NCI-H1092 (cell line): ENCODE measurements at regions not wholly inside any gene's neighbourhood (a gene's known extent, or its start where the extent isn't known, plus 50 kb on each side); places are given as distances from the start of the nearest gene placed in this dataset.
A peak's percentile ranks its signal among the peaks of the same experiment; 100 is the strongest.

ENCODE experiments used
- DNase-seq: peaks from one replicate; lab custom pipeline; 2025; lab: John Stamatoyannopoulos, UW

DNA sequence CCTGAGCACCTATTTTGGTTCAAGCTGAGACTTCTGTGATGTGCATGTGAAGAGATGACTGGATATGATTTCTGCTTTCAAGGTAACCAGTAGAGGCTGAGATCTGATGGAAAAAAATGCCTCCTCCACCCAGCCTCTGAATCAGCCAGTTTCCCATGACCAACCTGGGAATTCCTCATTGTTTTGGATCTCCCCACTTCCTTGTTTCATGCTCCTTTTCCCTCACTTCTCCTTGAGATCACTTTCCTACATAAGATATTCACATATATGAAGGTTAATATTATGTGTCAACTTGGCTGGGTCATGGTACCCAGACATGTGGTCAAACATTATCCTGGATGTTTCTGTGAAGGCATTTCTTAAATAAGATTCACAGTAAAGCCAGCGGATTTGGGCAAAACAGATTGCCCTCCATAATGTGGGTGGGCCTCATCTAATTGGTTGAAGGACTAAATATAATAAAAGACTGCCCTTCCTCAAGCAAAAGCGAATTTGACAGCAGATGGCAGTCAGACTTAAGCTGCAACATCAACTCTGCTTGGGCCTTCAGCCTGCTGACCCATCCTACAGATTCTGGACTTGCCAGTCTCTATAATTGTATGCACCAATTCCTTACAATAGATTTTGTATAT lies 379.4 kb downstream of the TNS1 start:
- DNase-seq: no peak

GRCh38 chr2:217622205-217623060 lies 380.4 kb downstream of the TNS1 start:
- DNase-seq: peak; percentile 19

GRCh38 chr2:217621391-217621801 lies 381.4 kb downstream of the TNS1 start:
- DNase-seq: no peak

DNA sequence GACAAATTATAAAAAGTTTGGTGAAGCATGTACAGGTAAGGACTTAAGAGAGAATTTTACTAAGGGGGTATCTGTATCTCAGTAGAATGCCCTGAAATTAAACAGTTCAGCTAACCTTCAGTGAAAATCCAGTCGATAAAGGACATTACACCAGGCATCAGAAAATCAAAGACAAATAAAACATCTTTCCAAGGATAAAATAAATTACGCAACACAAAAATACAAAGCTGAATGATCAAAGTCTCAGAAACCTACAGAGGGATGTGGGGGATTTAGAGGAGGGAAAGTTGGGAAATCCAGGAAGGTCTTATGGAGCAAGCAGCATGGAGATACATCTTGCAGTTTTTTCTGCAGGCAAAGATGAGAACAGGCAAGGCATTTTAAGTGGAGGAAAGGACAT lies 384.1 kb downstream of the TNS1 start:
- no peak for DNase-seq

DNA sequence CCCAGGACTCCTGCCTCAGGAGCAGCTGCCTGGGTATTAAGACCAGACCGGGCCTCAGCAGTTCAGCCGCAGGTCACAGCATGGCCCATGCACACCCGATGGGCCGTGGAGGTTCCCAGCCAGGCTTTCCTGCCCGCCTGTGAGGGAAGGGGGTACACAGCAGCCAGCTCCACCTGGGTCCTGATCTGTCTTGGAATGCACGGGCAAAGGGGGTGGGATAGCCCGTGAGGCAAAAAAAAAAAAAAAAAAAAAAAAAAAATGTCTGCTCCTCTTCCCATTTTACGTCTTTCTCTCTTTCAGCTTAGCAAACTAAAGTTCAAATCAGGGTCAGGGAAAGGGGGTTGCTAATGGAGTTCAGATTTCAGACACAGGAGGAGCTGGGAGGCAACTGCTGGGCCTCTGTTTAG lies 385.2 kb downstream of the TNS1 start:
- DNase-seq: no peak

DNA sequence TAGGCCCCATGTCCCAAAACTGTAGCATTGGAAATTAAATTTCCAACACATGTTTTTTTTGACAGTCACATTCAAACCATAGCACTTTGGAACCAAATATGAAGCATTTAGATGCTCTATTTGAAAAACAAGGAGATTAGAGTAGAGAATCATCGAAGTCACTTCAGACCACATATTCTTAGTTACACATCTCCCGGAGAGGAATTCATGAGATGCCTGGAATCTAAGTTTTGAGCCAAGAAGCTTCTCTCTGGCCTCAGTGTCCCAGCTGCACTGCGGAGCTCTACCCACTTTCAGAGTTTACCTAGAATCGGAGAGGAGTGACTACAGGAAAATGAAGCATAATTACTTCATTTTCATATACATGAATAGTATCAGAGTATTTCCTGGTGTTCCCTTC lies 385.9 kb downstream of the TNS1 start:
- DNase-seq: no peak

- no peak for DNase-seq
Measured at GRCh38 chr2:217615171-217615570, 387.6 kb downstream of the TNS1 start.

- DNase-seq: no peak
Measured at GRCh38 chr2:217614498-217614897, 388.3 kb downstream of the TNS1 start.

DNA sequence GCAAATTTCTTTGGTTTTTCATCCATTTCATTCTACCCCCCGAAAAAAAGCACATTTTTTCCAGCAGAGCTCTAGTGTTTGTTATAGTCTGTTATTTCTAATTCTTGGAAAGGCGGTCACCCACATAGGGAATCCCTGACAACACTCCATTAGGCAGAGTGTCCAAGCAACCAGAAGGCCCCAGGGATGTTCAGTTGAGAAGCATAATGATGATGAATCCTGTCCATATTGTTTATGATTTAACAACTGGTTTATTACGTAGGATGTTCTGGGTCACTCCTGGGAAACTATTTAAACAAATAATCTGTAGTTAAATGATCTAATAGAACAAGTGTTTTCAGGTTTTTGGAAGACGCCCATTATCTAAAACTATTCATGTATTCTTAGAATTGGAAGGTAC lies 388.7 kb downstream of the TNS1 start:
- no peak for DNase-seq

- DNase-seq: no peak
Measured at GRCh38 chr2:217612920-217613319, 389.9 kb downstream of the TNS1 start.

GRCh38 chr2:217612211-217612610 lies 390.6 kb downstream of the TNS1 start:
- DNase-seq: no peak

DNA sequence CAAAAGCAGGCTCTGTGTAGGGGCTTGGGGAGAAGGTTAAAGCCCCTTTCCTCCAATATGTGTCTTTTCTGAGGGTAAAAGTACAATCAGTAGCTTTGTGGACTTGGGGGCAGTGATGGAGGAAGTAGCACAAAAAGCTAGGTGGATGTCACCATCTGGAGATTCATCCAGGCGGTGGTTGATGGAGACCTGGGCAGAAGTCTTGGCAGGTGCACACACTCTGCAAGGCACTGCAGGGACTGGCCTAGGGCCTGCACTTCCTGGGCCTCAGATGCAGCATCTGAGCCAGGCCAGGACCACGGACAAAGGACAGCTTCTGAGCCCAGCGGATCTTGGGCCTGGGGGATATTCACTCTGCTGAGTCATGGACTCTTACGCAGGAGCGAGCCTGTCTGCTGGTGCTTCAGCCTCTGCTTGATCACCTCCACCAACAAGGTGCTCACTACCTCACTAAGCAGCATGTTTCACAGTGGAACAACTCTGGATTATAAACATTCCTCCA lies 391.1 kb downstream of the TNS1 start:
- no peak for DNase-seq

- no peak for DNase-seq
Measured at GRCh38 chr2:217611056-217611455, 391.7 kb downstream of the TNS1 start.

DNA sequence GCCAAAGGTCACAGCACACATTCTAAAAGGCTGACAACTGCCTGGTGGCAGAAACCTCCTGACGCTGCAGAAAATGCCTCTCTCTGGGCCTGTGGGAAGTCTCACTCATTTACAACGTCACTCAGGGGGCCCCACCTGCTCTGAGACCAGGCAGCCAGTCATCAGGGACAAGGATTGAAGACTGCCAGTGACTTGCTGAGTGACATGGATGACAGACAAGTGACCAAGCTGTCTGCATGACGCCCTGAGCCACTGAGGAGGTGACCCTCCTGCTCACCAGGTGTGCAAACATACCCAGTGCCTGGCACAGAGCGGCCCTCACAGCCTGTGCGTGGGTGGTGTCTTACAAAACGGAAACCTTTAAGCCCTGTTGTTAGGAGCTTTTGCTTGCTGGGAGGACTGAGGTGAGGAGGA lies 392.4 kb downstream of the TNS1 start:
- DNase-seq: peak; percentile 64

GRCh38 chr2:217609952-217610351 lies 392.8 kb downstream of the TNS1 start:
- no peak for DNase-seq

DNA sequence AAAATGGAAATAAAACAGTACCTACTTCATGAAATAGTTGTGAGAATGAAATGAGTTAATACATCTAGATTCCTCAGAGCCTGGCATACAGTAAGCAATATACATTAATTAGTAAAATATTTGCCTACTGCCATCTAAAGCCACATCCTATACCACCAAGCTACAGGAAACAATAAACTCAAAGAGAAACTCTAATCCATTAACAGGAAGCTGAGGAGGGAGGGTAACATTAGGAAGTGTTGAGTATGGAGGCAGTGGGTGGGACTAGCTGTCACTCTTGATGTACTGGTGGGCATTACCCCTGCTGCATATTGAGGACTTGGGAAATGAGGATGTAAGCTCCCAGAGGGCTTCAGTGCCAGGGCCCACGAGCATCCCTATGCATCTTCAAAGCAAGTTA lies 396.5 kb downstream of the TNS1 start:
- DNase-seq: no peak

DNA sequence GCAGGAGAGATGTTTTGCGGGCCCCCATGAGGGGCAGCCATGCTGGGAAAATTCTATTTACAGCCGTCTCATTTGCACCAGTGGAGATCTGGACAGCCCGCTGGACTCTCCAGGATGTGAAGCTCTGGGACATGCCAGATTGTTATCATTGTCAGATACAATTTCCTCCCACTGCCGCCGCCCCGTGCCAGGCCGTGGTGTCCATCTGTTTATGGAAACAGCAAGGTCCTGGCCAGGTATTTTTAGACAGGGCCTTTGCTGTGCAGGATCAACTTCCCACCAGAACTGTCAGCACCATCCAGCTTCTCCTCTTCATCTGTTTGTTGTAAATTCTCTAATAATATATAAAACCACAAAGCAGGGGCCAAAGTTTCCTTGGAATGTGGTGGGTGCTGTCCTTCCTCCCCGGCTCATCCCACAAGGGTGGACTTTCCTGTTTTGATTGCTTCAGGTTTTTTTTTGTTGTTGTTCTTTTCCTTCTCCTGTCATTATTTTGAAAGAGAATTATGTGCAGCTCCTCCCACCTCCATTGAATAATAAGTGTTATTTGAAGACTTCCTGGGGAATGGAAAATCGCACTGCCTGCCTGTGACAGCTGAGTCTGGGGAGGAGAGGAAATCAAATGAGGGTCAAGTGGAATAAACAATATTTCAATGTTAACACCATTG lies 398.1 kb downstream of the TNS1 start:
- DNase-seq: no peak

GRCh38 chr2:217601601-217602000 lies 401.2 kb downstream of the TNS1 start:
- DNase-seq: no peak

DNA sequence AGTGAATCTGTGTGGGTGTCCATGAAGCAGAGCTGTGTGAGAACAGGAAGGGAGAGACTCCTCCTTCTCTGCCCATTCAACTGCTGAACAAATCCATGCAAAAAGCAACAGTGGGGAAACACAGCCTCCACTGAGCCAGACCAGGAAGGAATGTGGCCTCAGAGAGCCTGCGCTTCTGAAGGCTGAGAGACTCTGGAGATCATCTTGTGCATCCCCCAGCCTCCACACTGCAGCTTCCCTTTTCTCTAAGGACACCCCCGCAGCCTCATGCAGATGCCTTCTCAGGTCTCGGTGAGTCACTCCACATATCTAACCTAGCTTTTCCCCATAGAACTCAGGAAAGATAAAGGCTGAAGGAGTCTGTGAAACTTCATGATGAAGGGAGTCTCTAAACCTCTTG lies 402.9 kb downstream of the TNS1 start:
- DNase-seq: no peak

- DNase-seq: no peak
Measured at GRCh38 chr2:217597681-217598080, 405.1 kb downstream of the TNS1 start.

GRCh38 chr2:217597145-217597544 lies 405.6 kb downstream of the TNS1 start:
- no peak for DNase-seq

DNA sequence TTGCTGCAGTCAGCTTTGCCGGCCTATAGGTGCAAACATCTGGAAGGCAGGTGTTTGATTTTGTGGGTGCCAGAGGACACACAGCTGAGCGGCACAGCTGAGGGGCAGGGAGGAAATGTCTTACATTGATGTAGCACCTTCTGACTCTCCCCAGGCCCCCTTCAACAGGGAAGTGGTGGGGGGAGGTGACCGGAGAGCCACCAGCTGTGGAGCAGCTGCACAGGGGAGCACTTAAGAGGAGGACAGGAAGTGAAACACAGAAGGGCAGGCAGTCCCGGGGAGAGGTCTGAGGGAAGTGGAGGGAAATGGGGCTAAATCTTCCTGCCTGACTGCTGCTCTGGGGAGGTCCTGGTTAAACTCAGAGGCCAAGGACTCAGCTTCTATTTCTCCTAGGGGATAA lies 409.1 kb downstream of the TNS1 start:
- DNase-seq: no peak

- no peak for DNase-seq
Measured at GRCh38 chr2:217588266-217588665, 414.5 kb downstream of the TNS1 start.
